CD4-positive, alpha-beta memory T cell (primary cell): ENCODE measurements at regions not wholly inside any gene's neighbourhood (a gene's known extent, or its start where the extent isn't known, plus 50 kb on each side); places are given as distances from the start of the nearest gene placed in this dataset.

Source experiments
- CTCF ChIA-PET: fragments of 350-600 bp; sonication (Branson Sonifier 250); formaldehyde crosslinking; loops from one replicate; lab custom pipeline; 2021; ENCODE audit warnings: inconsistent platforms; ENCODE audit not compliant: partially characterized antibody; lab: Charles Lee
- POLR2A ChIA-PET: fragments of 350-600 bp; sonication (Branson Sonifier 250); formaldehyde crosslinking; loops from one replicate; lab custom pipeline; 2021; ENCODE audit not compliant: partially characterized antibody; lab: Charles Lee
- DNase-seq, 5 donors: peaks; one replicate each; pipeline versions ENCODE4 v3.0.0 to v3.0.0-alpha.2; 2020 to 2022; ENCODE audit warnings: mixed read lengths in 1 of 5
- H3K27ac ChIP-seq: one replicate; pipeline ENCODE4 v1.7.0; 2013; ENCODE audit warnings: low read depth, low read length
- H3K27me3 ChIP-seq: 2 replicates; pipeline ENCODE4 v1.7.0; 2013; ENCODE audit warnings: mild to moderate bottlenecking, low read length, moderate library complexity; ENCODE audit not compliant: insufficient read depth
- H3K36me3 ChIP-seq: 2 replicates; pipeline ENCODE4 v1.7.0; 2013; ENCODE audit warnings: mild to moderate bottlenecking, low read length, moderate library complexity; ENCODE audit not compliant: insufficient read depth
- H3K4me1 ChIP-seq: 2 replicates; pipeline ENCODE4 v1.7.0; 2013; ENCODE audit warnings: mild to moderate bottlenecking, low read length, moderate library complexity; ENCODE audit not compliant: insufficient read depth
- H3K4me3 ChIP-seq, 2 donors: one replicate each; pipeline ENCODE4 v1.7.0; 2013; ENCODE audit warnings: low read length in 2 of 2, mild to moderate bottlenecking in 1 of 2
- H3K9me3 ChIP-seq, 2 donors: one replicate each; pipeline ENCODE4 v1.7.0; 2013; ENCODE audit warnings: low read length in 2 of 2, control low read depth in 1 of 2; ENCODE audit not compliant: control insufficient read depth in 1 of 2
- H3K27ac Mint-ChIP-seq, 7 donors: one replicate each; pipeline ENCODE4 v1.8.0; 2020 to 2021; ENCODE audit warnings: mixed read lengths in 7 of 7, mild to moderate bottlenecking in 6 of 7, inconsistent platforms in 3 of 7, moderate library complexity in 3 of 7
- H3K27me3 Mint-ChIP-seq, 2 donors: one replicate each; pipeline ENCODE4 v1.8.0; 2020 to 2021; ENCODE audit warnings: mixed read lengths in 2 of 2
- H3K36me3 Mint-ChIP-seq, 2 donors: one replicate each; pipeline ENCODE4 v1.8.0; 2020 to 2021; ENCODE audit warnings: mixed read lengths in 2 of 2, inconsistent platforms in 1 of 2, mild to moderate bottlenecking in 1 of 2
- H3K4me1 Mint-ChIP-seq, 4 donors: one replicate each; pipeline ENCODE4 v1.8.0; 2020 to 2021; ENCODE audit warnings: mixed read lengths in 4 of 4, mild to moderate bottlenecking in 1 of 4
- H3K4me3 Mint-ChIP-seq, 8 donors: one replicate each; pipeline ENCODE4 v1.8.0; 2020 to 2021; ENCODE audit warnings: mixed read lengths in 8 of 8, mild to moderate bottlenecking in 7 of 8, moderate library complexity in 6 of 8, inconsistent platforms in 3 of 8
- H3K9me3 Mint-ChIP-seq, 8 donors: one replicate each; pipeline ENCODE4 v1.8.0; 2020 to 2021; ENCODE audit warnings: mixed read lengths in 8 of 8, mild to moderate bottlenecking in 5 of 8, inconsistent platforms in 3 of 8, moderate library complexity in 1 of 8
- intact Hi-C: fragments of 100-400 bp; cut with micrococcal nuclease; formaldehyde crosslinking; loops from one replicate; pipeline ENCODE4 v1.15.1; 2023

- H3K4me3 ChIP-seq: no peak overlapping the region
- POLR2A ChIA-PET: interaction anchor here (0.7 kb wide), 1 partner anchor 1494 kb away, joined by 3 read pairs; no protein-coding TSS in a partner anchor
- CTCF ChIA-PET: interaction anchor here (0.6 kb wide), 1 partner anchor 969 kb away, joined by 3 read pairs; no protein-coding TSS in a partner anchor
Measured at GRCh38 chr7:124996778-124997177, 67.2 kb upstream of the POT1 start.

GRCh38 chr7:124992851-124993562 lies 63.4 kb upstream of the POT1 start:
- intact Hi-C loops: no loop called here
- H3K27ac Mint-ChIP-seq: no peak overlapping the region
- Histone ChIP-seq H3K4me1 (no peaks in the 10 kb centered on the region), H3K27me3 (no peaks in the 10 kb centered on the region), H3K36me3 (no peaks in the 10 kb centered on the region), H3K9me3 (no peaks in the 10 kb centered on the region), H3K4me3 (no peak overlapping the region), H3K27ac (no peak overlapping the region)
- CTCF ChIA-PET: no interaction called here
- no peak for DNase-seq
- peaks cover 0 to 11% (median 6%) of the 10 kb centered on the region in 8 donors for H3K9me3 Mint-ChIP-seq
- peaks cover 0 to 1% of the 10 kb centered on the region in 2 donors for H3K27me3 Mint-ChIP-seq
- POLR2A ChIA-PET: no interaction called here
- H3K36me3 Mint-ChIP-seq: peaks cover 0 to 5% of the 10 kb centered on the region in 2 donors
- H3K4me1 Mint-ChIP-seq: no peaks in the 10 kb centered on the region
- no peak overlapping the region for H3K4me3 Mint-ChIP-seq

More at GRCh38 chr7:124996778-124997177, 67.2 kb upstream of the POT1 start:
- no peak for DNase-seq
- peaks cover 0 to 11% (median 8%) of the 10 kb centered on the region in 8 donors for H3K9me3 Mint-ChIP-seq
- H3K4me3 Mint-ChIP-seq: no peak overlapping the region
- H3K27ac Mint-ChIP-seq: no peak overlapping the region
- peaks cover 0 to 1% of the 10 kb centered on the region in 2 donors for H3K27me3 Mint-ChIP-seq
- H3K36me3 ChIP-seq: no peaks in the 10 kb centered on the region
- peaks cover 0 to 5% of the 10 kb centered on the region in 2 donors for H3K36me3 Mint-ChIP-seq
- H3K9me3 ChIP-seq: no peaks in the 10 kb centered on the region
- intact Hi-C loops: no loop called here
- H3K4me1 Mint-ChIP-seq: no peaks in the 10 kb centered on the region
- no peaks in the 10 kb centered on the region for H3K27me3 ChIP-seq
- no peak overlapping the region for H3K27ac ChIP-seq
- H3K4me1 ChIP-seq: no peaks in the 10 kb centered on the region

GRCh38 chr7:124989911-124990310 lies 60.3 kb upstream of the POT1 start:
- Histone ChIP-seq H3K27me3 (no peaks in the 10 kb centered on the region), H3K27ac (no peak overlapping the region), H3K4me3 (no peak overlapping the region), H3K36me3 (no peaks in the 10 kb centered on the region), H3K9me3 (no peaks in the 10 kb centered on the region), H3K4me1 (no peaks in the 10 kb centered on the region)
- no peak for DNase-seq
- POLR2A ChIA-PET: no interaction called here
- Mint-ChIP-seq H3K9me3 (peaks cover 0 to 15% (median 4%) of the 10 kb centered on the region in 8 donors), H3K27ac (no peak overlapping the region), H3K36me3 (peaks cover 0 to 5% of the 10 kb centered on the region in 2 donors), H3K4me1 (no peaks in the 10 kb centered on the region), H3K4me3 (no peak overlapping the region), H3K27me3 (peaks cover 0 to 1% of the 10 kb centered on the region in 2 donors)
- CTCF ChIA-PET: interaction anchor here (0.9 kb wide), 1 partner anchor 12 kb away, joined by 3 read pairs; no protein-coding TSS in a partner anchor
- intact Hi-C loops: no loop called here
